PC-3 (cell line): ENCODE measurements at regions not wholly inside any gene's neighbourhood (a gene's known extent, or its start where the extent isn't known, plus 50 kb on each side); places are given as distances from the start of the nearest gene placed in this dataset.

Source experiments
- ATAC-seq: fragments of 200-7000 bp; cut with Tn5 transposase; 2 replicates; pipeline ENCODE4 v1.9.1; 2020; ENCODE audit warnings: mild to moderate bottlenecking, moderate library complexity
- BruUV-seq: library from RNA; stranded (reverse); fragments of 400-500 nt; replicated peaks from 2 replicates; lab custom pipeline; 2021; lab: Mats Ljungman, UMichigan
- CTCF ChIA-PET: fragments of 300-600 bp; sonication (Branson Sonifier 250); formaldehyde crosslinking; loops from one replicate; lab custom pipeline; 2022; ENCODE audit warnings: antibody characterized with exemption; lab: Charles Lee
- POLR2A ChIA-PET: fragments of 300-600 bp; sonication (Branson Sonifier 250); formaldehyde crosslinking; loops from one replicate; lab custom pipeline; 2022; ENCODE audit warnings: antibody characterized with exemption; ENCODE audit not compliant: unreplicated experiment; lab: Charles Lee
- DNase-seq: peaks from one replicate; pipeline ENCODE4 v3.0.0-alpha.2; 2015
- H2AFZ ChIP-seq: fragments of 300-600 bp; sonication (generic); 2 replicates; pipeline ENCODE4 v1.6.0; 2016; ENCODE audit warnings: antibody characterized with exemption, low read length
- H3F3A ChIP-seq: fragments of 300-600 bp; sonication (generic); one replicate; pipeline ENCODE4 v1.6.0; 2017; ENCODE audit warnings: antibody characterized with exemption, low read length, control low read depth, mild to moderate bottlenecking; ENCODE audit not compliant: unreplicated experiment
- H3K27ac ChIP-seq: fragments of 300-600 bp; sonication (generic); 2 replicates; pipeline ENCODE4 v1.5.1; 2016; ENCODE audit warnings: mild to moderate bottlenecking, low read length
- H3K27me3 ChIP-seq: fragments of 300-600 bp; sonication (generic); 2 replicates; pipeline ENCODE4 v1.6.1; 2016; ENCODE audit warnings: low read length, mixed read lengths
- H3K36me3 ChIP-seq: fragments of 300-600 bp; sonication (generic); 2 replicates; pipeline ENCODE4 v1.6.1; 2016; ENCODE audit warnings: low read depth, mixed run types, low read length, mixed read lengths
- H3K4me1 ChIP-seq: fragments of 300-600 bp; sonication (generic); 2 replicates; pipeline ENCODE4 v1.5.1; 2016; ENCODE audit warnings: low read length; ENCODE audit not compliant: insufficient read depth
- H3K4me2 ChIP-seq: fragments of 300-600 bp; sonication (generic); 2 replicates; pipeline ENCODE4 v1.6.0; 2016; ENCODE audit warnings: low read length
- H3K4me3 ChIP-seq: fragments of 300-600 bp; sonication (generic); 2 replicates; pipeline ENCODE4 v1.5.1; 2016; ENCODE audit warnings: mild to moderate bottlenecking, low read length, mixed read lengths
- H3K79me2 ChIP-seq: fragments of 300-600 bp; sonication (generic); 2 replicates; pipeline ENCODE4 v1.6.1; 2017; ENCODE audit warnings: low read length, mixed read lengths
- H3K9ac ChIP-seq: fragments of 300-600 bp; sonication (generic); 2 replicates; pipeline ENCODE4 v1.6.0; 2016; ENCODE audit warnings: mild to moderate bottlenecking, low read length
- H3K9me2 ChIP-seq: fragments of 300-600 bp; sonication (generic); replicated peaks from 2 replicates; pipeline ENCODE4 v1.6.1; 2016; ENCODE audit warnings: mixed run types, low read length, mixed read lengths
- H3K9me3 ChIP-seq: fragments of 300-600 bp; sonication (generic); 2 replicates; pipeline ENCODE4 v1.6.1; 2016; ENCODE audit warnings: low read length, mixed read lengths
- H4K20me1 ChIP-seq: fragments of 300-600 bp; sonication (generic); 2 replicates; pipeline ENCODE4 v1.6.1; 2016; ENCODE audit warnings: low read length, mixed read lengths
- EZH2 ChIP-seq: fragments of 300-600 bp; sonication (generic); IDR thresholded peaks from one replicate; pipeline ENCODE4 v1.6.1; 2017; ENCODE audit warnings: antibody characterized with exemption, mild to moderate bottlenecking, low read length; ENCODE audit not compliant: unreplicated experiment
- EZH2phosphoT487 ChIP-seq: fragments of 300-600 bp; sonication (generic); IDR thresholded peaks from 2 replicates; pipeline ENCODE4 v1.6.1; 2018; ENCODE audit warnings: mild to moderate bottlenecking, antibody characterized with exemption, low read length, borderline replicate concordance
- intact Hi-C: fragments of 100-400 bp; cut with micrococcal nuclease; formaldehyde crosslinking; loops from 2 replicates; pipeline ENCODE4 v1.9.0; 2023
- TF ChIP-seq, protein P1 (sequence below): fragments of 300-600 bp; sonication (generic); conservative IDR thresholded peaks from 2 replicates; pipeline ENCODE4 v1.5.1; 2017; ENCODE audit warnings: antibody characterized with exemption, low read depth, mild to moderate bottlenecking, low read length

DNA sequence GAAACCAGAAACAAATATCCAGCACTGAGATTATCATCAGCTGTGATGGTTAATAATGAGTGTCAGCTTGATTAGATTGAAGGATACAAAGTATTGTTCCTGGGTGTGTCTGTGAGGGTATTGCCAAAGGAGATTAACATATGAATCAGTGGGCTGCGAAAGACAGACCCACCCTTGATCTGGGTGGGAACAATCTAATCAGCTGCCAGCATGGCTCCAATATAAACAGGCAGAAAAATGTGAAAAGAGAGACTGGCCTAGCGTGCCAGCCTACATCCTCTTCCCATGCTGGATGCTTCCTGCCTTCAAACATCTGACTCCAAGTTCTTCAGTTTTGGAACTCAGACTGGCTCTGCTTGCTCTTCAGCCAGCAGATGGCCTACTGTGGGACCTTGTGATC lies 869.5 kb downstream of the SI start:
- Histone ChIP-seq H3K27ac (no peak overlapping the region), H4K20me1 (no peaks in the 10 kb centered on the region), H3K4me3 (no peak overlapping the region), H3K27me3 (no peaks in the 10 kb centered on the region), H3K4me2 (no peak overlapping the region), H3K79me2 (no peaks in the 10 kb centered on the region), H3K9me2 (no peaks in the 10 kb centered on the region), H3K4me1 (no peaks in the 10 kb centered on the region), H2AFZ (no peak overlapping the region), H3K9me3 (0 out of 2 replicates have a peak, but pooled peaks cover 5% of the 10 kb centered on the region), H3K36me3 (no peaks in the 10 kb centered on the region), H3K9ac (no peak overlapping the region), H3F3A (no peaks in the 10 kb centered on the region)
- CTCF ChIA-PET = no interaction called here
- intact Hi-C loops = no loop called here
- DNase-seq (no peak), ATAC-seq (no peak)
- POLR2A ChIA-PET = no interaction called here
- no peak for TF ChIP-seq EZH2phosphoT487
- TF ChIP-seq, protein P1, sequence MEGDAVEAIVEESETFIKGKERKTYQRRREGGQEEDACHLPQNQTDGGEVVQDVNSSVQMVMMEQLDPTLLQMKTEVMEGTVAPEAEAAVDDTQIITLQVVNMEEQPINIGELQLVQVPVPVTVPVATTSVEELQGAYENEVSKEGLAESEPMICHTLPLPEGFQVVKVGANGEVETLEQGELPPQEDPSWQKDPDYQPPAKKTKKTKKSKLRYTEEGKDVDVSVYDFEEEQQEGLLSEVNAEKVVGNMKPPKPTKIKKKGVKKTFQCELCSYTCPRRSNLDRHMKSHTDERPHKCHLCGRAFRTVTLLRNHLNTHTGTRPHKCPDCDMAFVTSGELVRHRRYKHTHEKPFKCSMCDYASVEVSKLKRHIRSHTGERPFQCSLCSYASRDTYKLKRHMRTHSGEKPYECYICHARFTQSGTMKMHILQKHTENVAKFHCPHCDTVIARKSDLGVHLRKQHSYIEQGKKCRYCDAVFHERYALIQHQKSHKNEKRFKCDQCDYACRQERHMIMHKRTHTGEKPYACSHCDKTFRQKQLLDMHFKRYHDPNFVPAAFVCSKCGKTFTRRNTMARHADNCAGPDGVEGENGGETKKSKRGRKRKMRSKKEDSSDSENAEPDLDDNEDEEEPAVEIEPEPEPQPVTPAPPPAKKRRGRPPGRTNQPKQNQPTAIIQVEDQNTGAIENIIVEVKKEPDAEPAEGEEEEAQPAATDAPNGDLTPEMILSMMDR = no peak
- TF ChIP-seq EZH2 = no peak
- no TSS peak for BruUV-seq

DNA sequence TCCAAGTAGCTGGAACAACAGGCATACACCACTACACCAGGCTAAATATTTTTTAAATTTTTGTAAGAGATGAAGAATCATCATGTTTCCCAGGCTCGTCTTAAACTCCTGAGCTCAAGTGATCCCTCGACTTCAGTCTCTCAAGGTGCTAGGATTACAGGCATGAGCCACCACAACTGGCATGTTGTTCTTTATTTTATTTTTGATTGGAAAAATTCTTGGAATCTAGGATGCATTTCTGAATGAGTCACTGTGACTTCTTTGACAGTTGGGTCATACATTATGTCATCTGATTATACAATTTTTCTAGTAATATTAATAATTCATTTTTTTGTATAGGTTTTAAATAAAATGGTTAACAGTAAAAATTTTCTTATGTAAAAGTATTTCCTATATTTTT lies 870.2 kb downstream of the SI start:
- peak; percentile 48 for DNase-seq
- Histone ChIP-seq H2AFZ (no peak overlapping the region), H3K9me2 (no peaks in the 10 kb centered on the region), H3K27me3 (no peaks in the 10 kb centered on the region), H3K9ac (no peak overlapping the region), H3K36me3 (no peaks in the 10 kb centered on the region), H3K4me1 (no peaks in the 10 kb centered on the region), H3K4me2 (no peak overlapping the region), H3K27ac (no peak overlapping the region), H3K79me2 (no peaks in the 10 kb centered on the region), H3K9me3 (0 out of 2 replicates have a peak, but pooled peaks cover 5% of the 10 kb centered on the region), H3F3A (no peaks in the 10 kb centered on the region), H3K4me3 (no peak overlapping the region), H4K20me1 (no peaks in the 10 kb centered on the region)
- ATAC-seq = no peak; the same call in 1 of the 2 replicates
- POLR2A ChIA-PET = no interaction called here
- no TSS peak for BruUV-seq
- TF ChIP-seq, protein P1 = no peak
- TF ChIP-seq EZH2phosphoT487 (no peak), EZH2 (no peak)
- intact Hi-C loops = no loop called here
- CTCF ChIA-PET = no interaction called here

DNA sequence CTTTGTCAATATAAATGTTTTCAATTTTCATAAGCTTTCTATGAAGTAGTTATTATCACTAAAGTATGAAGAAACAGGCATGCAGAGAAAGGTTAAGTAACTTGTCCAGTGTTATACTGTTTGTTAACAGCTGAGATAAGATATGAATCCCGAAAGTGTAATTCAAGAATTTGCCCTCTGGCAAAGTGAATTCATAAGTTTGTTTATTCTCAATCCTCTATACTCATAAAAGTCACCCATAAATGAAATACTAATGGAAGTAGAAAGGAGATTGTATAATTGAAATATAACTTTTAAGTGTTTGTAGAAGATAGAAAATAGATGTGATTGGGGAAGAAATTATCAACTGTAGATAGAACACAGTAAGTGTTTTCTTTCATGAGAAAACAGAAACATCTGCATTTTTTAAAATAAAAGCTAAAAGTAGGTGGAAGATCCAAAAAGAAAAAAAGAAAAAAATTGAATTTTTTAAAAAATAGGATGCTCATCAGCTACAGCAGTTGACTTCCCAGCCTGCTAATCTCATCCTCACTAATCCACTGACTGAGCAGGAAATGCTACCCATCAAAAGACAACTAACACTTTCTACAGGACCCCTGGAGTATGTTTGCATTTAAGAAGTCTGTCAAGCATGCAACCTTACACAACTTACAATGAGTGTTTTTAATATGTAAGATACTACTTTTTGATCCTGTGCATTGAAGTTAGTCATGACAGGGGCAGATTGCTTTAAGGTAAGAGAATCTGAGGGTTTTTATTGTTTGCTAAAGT lies 878.1 kb downstream of the SI start:
- H3K27me3 ChIP-seq = no peaks in the 10 kb centered on the region
- BruUV-seq = no TSS peak
- H3K79me2 ChIP-seq = no peaks in the 10 kb centered on the region
- ChIA-PET CTCF (no interaction called here), POLR2A (no interaction called here)
- H3K4me1 ChIP-seq = no peaks in the 10 kb centered on the region
- H3K27ac ChIP-seq = no peak overlapping the region
- no peak overlapping the region for H2AFZ ChIP-seq
- H3K9me2 ChIP-seq = no peaks in the 10 kb centered on the region
- DNase-seq (no peak), ATAC-seq (no peak; the same call in 1 of the 2 replicates)
- no peak overlapping the region for H3K4me3 ChIP-seq
- H4K20me1 ChIP-seq = no peaks in the 10 kb centered on the region
- no peak overlapping the region for H3K9ac ChIP-seq
- H3K4me2 ChIP-seq = no peak overlapping the region
- intact Hi-C loops = no loop called here
- TF ChIP-seq EZH2 (no peak), EZH2phosphoT487 (no peak)
- TF ChIP-seq, protein P1 = no peak
- H3K36me3 ChIP-seq = no peaks in the 10 kb centered on the region
- no peaks in the 10 kb centered on the region for H3F3A ChIP-seq
- 0 out of 2 replicates have a peak, but pooled peaks cover 5% of the 10 kb centered on the region for H3K9me3 ChIP-seq
